Calu3 (cell line): ENCODE measurements at regions not wholly inside any gene's neighbourhood (a gene's known extent, or its start where the extent isn't known, plus 50 kb on each side); places are given as distances from the start of the nearest gene placed in this dataset.

Experiments used
- BruUV-seq: library from RNA; stranded (reverse); fragments of 400-500 nt; replicated peaks from 2 replicates; lab custom pipeline; 2021; lab: Mats Ljungman, UMichigan
- CTCF ChIA-PET: fragments of 300-600 bp; sonication (Branson Sonifier 250); formaldehyde crosslinking; loops from one replicate; lab custom pipeline; 2022; ENCODE audit warnings: antibody characterized with exemption; lab: Charles Lee
- DNase-seq: peaks from one replicate; pipeline ENCODE4 v3.0.0; 2022
- H3K27ac Mint-ChIP-seq: one replicate; pipeline ENCODE4 v1.8.0; 2022; ENCODE audit warnings: mixed read lengths; ENCODE audit not compliant: unreplicated experiment
- H3K27me3 Mint-ChIP-seq: one replicate; pipeline ENCODE4 v1.8.0; 2022; ENCODE audit warnings: mixed read lengths; ENCODE audit not compliant: unreplicated experiment
- H3K36me3 Mint-ChIP-seq: one replicate; pipeline ENCODE4 v1.8.0; 2022; ENCODE audit warnings: mild to moderate bottlenecking, moderate library complexity, mixed read lengths; ENCODE audit not compliant: insufficient read depth, unreplicated experiment
- H3K4me1 Mint-ChIP-seq: one replicate; pipeline ENCODE4 v1.8.0; 2022; ENCODE audit warnings: mild to moderate bottlenecking, low read depth, mixed read lengths; ENCODE audit not compliant: unreplicated experiment
- H3K4me3 Mint-ChIP-seq: one replicate; pipeline ENCODE4 v1.8.0; 2022; ENCODE audit warnings: mild to moderate bottlenecking, low read depth, moderate library complexity, mixed read lengths; ENCODE audit not compliant: unreplicated experiment
- H3K9me3 Mint-ChIP-seq: one replicate; pipeline ENCODE4 v1.8.0; 2022; ENCODE audit warnings: low read depth, mixed read lengths; ENCODE audit not compliant: unreplicated experiment
- CTCF ChIP-seq: fragments of 200-600 bp; IDR thresholded peaks from one replicate; pipeline ENCODE4 v1.8.0; 2022; ENCODE audit warnings: antibody characterized with exemption; ENCODE audit not compliant: unreplicated experiment
- intact Hi-C: fragments of 100-400 bp; cut with micrococcal nuclease; formaldehyde crosslinking; loops from one replicate; pipeline ENCODE4 v1.10.0; 2022; ENCODE audit not compliant: unreplicated experiment

DNA sequence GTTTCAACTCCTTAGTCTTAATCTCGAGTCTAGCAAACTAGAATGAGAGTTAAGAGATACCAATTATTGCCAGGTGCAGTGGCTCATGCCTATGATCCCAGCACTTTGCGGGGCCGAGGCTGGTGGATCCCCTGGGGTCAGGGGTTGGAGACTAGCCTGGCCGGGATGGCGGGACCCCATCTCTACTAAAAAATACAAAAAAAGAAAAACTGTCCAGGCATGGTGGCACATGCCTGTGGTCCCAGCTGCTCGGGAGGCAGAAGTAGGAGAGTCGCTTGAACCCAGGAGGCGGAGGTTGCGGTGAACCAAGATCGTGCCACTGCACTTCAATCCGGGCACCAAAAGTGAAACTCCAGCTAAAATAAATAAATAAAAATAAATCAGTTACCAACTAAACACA is 1119.5 kb upstream of the ATXN8OS start:
- no TSS peak for BruUV-seq
- DNase-seq, result no peak
- Mint-ChIP-seq H3K4me3 (no peak overlapping the region), H3K9me3 (no peaks in the 10 kb centered on the region), H3K27me3 (no peaks in the 10 kb centered on the region), H3K27ac (no peak overlapping the region), H3K36me3 (no peaks in the 10 kb centered on the region), H3K4me1 (no peaks in the 10 kb centered on the region)
- TF ChIP-seq CTCF, result no peak
- intact Hi-C loops, result no loop called here
- CTCF ChIA-PET, result interaction anchor here (0.7 kb wide), 1 partner anchor 32 kb away, joined by 3 read pairs; no protein-coding TSS in a partner anchor

DNA sequence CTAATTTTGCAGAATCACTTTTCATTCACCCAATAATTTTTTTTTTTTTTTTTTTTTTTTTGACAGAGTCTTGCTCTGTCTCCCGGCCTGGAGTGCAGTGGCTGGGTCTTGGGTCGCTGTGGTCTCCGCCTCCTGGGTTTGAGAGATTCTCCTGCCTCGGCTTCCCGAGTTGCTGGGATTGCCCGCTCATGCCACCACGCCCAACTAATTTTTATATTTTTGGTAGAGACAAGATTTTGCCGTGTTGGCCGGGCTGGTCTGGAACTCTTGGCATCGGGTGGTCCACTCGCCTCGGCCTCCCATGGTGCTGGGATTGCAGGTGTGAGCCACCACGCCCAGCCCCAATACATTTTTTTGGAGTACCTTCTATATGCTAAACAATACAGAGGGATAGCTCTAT is 1120.0 kb upstream of the ATXN8OS start:
- DNase-seq, result no peak
- Mint-ChIP-seq H3K27me3 (no peaks in the 10 kb centered on the region), H3K4me3 (no peak overlapping the region), H3K36me3 (no peaks in the 10 kb centered on the region), H3K27ac (no peak overlapping the region), H3K9me3 (no peaks in the 10 kb centered on the region), H3K4me1 (no peaks in the 10 kb centered on the region)
- TF ChIP-seq CTCF, result no peak
- CTCF ChIA-PET, result no interaction called here
- intact Hi-C loops, result no loop called here
- no TSS peak for BruUV-seq

DNA sequence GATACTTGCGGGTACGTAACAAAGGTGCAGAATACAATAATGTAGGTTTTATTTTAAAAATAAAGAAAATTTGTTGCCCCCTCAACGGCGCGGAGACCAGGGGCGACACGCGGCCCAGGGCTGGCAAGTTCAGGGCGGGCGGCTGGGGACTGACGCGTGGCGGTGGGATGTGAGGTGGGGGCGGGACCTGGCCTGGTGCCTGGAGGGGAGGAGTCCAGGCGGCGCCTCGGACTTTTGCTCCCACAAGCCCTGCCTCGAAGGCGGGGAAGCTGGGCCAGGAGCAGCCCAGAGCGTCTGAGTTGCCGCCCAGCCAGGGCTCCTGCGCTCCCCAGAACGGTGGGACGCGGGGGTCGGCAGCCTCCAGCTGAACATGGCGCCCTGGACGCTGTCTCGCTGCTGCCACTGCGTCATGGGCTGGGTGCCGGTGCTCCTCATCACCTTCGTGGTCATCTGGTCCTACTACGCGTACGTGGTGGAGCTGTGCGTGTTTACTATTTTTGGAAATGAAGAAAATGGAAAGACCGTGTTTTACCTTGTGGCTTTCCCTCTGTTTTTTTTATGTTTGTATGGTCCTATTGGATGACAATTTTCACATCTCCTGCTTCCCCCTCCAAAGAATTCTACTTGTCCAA is 1122.8 kb upstream of the ATXN8OS start:
- no peak for TF ChIP-seq CTCF
- intact Hi-C loops, result no loop called here
- no peak overlapping the region for H3K4me3 Mint-ChIP-seq
- no TSS peak for BruUV-seq
- H3K27me3 Mint-ChIP-seq, result no peaks in the 10 kb centered on the region
- H3K27ac Mint-ChIP-seq, result no peak overlapping the region
- no peaks in the 10 kb centered on the region for H3K9me3 Mint-ChIP-seq
- H3K4me1 Mint-ChIP-seq, result no peaks in the 10 kb centered on the region
- H3K36me3 Mint-ChIP-seq, result no peaks in the 10 kb centered on the region
- no peak for DNase-seq
- CTCF ChIA-PET, result no interaction called here

DNA sequence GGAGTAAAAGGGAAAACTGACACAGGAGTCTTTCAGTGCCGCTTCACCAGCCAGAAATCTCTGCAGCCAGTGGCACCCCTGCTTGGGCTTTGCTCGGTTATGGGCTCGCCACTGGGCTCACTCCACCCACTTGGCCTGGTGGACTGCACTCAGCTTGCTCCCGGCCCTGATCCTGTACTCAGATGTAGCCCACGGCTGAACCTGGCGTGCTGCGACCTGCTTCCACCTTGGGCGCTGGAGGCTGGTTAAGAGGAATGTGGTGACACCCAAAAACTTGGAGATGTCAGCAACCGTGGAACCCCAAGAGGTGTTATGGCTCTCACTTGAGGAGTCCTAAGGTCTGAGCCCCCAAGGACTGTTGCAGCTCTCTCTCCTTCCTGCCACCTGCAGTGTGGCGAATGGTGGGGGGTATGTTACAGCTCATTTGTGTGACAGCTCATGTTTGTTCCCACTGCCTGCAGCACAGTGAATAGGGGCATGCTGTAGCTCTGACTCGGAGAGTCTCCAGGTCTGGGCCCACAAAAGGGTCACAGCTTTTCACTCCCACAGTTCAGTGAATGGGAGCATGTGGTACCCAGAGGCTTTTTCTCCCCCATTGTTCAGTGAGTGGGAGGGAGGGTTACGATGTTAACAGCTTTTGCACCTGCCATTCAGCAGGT is 1124.5 kb upstream of the ATXN8OS start:
- no peak for TF ChIP-seq CTCF
- Mint-ChIP-seq H3K36me3 (no peaks in the 10 kb centered on the region), H3K4me1 (no peaks in the 10 kb centered on the region), H3K27me3 (no peaks in the 10 kb centered on the region), H3K27ac (no peak overlapping the region), H3K4me3 (no peak overlapping the region), H3K9me3 (no peaks in the 10 kb centered on the region)
- no peak for DNase-seq
- CTCF ChIA-PET, result no interaction called here
- no TSS peak for BruUV-seq
- intact Hi-C loops, result no loop called here
